Neural cell (in vitro differentiated cells): ENCODE measurements at regions not wholly inside any gene's neighbourhood (a gene's known extent, or its start where the extent isn't known, plus 50 kb on each side); places are given as distances from the start of the nearest gene placed in this dataset.
"Not testable (repeated sequence)": the region's sequence is repeated elsewhere in the genome, so short reads cannot be mapped to it uniquely, and the experiment has no call there.

Source experiments
- CTCF ChIP-seq: fragments of 450-650 bp; IDR thresholded peaks from 2 replicates; pipeline ENCODE4 v1.5.1; 2014; ENCODE audit warnings: antibody characterized with exemption, mild to moderate bottlenecking, moderate library complexity; ENCODE audit not compliant: poor library complexity, severe bottlenecking
- EP300 ChIP-seq: fragments of 450-650 bp; conservative IDR thresholded peaks from 2 replicates; pipeline ENCODE4 v1.6.1; 2014; ENCODE audit warnings: antibody characterized with exemption, mild to moderate bottlenecking, moderate library complexity; ENCODE audit not compliant: poor library complexity, severe bottlenecking
- RAD21 ChIP-seq: fragments of 450-650 bp; conservative IDR thresholded peaks from 2 replicates; pipeline ENCODE4 v1.6.1; 2014; ENCODE audit warnings: antibody characterized with exemption, mild to moderate bottlenecking, moderate library complexity

- not testable (repeated sequence) for TF ChIP-seq CTCF, RAD21, EP300
Observed at GRCh38 chr2:205862761-205863160, 180.5 kb downstream of the NRP2 start.
